Suppressor macrophage treated with lipopolysaccharide for 4 hours (primary cell): ENCODE measurements at regions not wholly inside any gene's neighbourhood (a gene's known extent, or its start where the extent isn't known, plus 50 kb on each side); places are given as distances from the start of the nearest gene placed in this dataset.
A peak's percentile ranks its signal among the peaks of the same experiment; 100 is the strongest.
"Not testable (repeated sequence)": the region's sequence is repeated elsewhere in the genome, so short reads cannot be mapped to it uniquely, and the experiment has no call there.

Source experiments
- DNase-seq: peaks from one replicate; pipeline ENCODE4 v3.0.0-alpha.2; 2020

DNA sequence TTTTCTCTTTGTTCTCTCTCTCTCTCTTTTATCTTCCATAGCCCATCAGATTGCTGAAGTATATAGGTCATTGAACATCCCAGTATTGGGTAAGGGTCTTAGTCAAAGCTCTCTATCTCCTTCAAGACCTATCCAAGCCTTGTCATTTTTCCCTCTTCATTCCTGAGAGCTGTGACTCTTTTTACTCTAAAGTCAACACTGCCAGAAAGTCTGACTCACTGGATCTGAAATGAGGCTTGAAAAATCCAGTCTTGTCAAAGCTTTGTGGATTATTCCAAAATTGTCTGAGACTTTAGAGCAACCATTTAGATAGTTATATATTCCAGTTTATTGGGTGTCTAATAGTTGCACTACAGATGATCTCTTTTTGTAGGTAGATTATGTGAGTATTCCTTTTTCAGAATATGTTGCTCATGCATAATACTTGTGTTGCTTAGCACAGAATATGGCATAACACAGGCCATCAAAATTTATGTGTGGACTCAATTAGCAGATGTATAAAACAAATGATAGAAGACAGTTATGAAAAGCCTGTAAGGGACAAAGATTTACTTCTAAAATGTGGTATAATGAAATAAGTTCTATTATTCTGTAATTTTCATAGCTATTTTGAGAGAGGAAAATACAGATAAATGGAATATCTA lies 389.3 kb upstream of the PCDH9 start:
- no peak for DNase-seq

DNA sequence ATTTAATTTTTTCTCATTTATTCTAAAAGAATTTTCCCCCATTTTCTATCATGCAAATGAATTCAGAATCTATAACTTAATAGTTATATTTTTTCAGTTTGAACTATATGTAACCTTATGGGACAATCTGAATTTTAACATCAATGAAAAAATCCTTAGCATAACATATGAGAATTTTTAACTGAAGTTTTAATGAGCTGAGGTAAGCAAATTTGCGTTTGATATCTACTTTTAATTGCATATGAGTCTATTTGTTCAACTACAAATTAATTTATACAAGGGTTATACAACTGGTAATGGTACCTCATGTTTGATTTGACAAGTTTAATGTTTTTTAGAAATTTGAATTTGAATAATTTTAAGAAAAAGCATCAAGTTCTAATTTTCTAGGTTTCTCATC lies 384.4 kb upstream of the PCDH9 start:
- no peak for DNase-seq

DNA sequence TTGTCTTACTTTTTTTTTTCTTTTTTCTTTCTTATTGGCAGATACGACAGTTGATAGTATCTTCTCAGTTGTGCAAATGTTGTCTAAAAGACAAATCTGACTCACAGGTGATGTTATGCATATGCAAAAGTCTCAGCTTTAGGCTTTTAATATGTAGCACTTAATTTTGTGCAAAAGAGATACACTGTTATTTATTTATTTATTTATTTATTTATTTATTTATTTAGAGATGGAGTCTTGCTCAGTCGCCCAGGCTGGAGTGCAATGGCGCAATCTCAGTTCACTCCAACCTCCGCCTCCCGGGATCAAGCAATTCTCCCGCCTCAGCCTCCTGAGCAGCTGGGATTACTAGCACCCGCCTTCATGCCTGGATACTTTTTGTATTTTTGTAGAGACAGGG lies 383.9 kb upstream of the PCDH9 start:
- DNase-seq: no peak

- no peak for DNase-seq
Observed at GRCh38 chr13:67588607-67589006, 358.5 kb upstream of the PCDH9 start.

- DNase-seq: no peak
Observed at GRCh38 chr13:67577361-67577760, 347.2 kb upstream of the PCDH9 start.

- no peak for DNase-seq
Observed at GRCh38 chr13:67574320-67575233, 344.4 kb upstream of the PCDH9 start.

- DNase-seq: no peak
Observed at GRCh38 chr13:67568205-67568604, 338.1 kb upstream of the PCDH9 start.

- no peak for DNase-seq
Observed at GRCh38 chr13:67557642-67558241, 327.6 kb upstream of the PCDH9 start.

DNA sequence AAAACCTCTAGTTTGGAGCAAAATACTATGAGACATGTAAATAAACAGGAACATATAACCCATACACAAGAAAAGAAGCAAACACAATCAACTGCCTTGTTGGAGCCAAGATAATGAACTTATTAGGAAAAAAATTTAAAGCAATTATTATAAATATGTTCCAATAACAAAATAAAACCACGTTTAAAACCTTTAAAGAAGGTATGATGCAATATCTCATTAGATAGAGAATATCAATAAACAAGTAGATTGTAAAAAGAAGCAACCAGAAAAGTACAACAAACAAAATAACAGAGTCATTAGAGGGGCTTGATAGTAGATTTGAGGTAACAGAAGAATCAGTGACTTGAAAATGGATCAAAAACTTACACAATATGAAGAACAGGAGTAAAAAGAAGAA lies 327.0 kb upstream of the PCDH9 start:
- DNase-seq: no peak

- no peak for DNase-seq
Observed at GRCh38 chr13:67554746-67555452, 324.8 kb upstream of the PCDH9 start.

- DNase-seq: no peak
Observed at GRCh38 chr13:67554286-67554685, 324.1 kb upstream of the PCDH9 start.

DNA sequence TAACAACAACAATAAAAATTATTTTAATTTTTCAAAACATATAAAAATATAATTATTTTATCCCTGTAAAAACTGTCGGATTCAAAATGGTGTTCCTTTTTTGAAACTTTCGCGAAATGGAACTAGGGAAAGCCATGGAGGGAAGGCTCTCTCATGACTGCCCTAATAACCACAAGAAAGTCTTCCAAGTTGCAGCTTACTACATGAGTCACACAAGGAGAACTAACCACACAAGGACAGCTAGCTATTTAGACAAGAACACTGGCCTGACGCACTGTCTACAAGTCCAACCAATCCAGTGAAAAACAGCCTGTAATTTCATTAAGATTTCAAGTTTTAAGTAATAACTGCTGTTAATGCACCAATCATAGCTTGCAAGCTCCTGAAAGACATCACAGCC lies 319.2 kb upstream of the PCDH9 start:
- no peak for DNase-seq

GRCh38 chr13:67538906-67539305 lies 308.8 kb upstream of the PCDH9 start:
- DNase-seq: no peak

DNA sequence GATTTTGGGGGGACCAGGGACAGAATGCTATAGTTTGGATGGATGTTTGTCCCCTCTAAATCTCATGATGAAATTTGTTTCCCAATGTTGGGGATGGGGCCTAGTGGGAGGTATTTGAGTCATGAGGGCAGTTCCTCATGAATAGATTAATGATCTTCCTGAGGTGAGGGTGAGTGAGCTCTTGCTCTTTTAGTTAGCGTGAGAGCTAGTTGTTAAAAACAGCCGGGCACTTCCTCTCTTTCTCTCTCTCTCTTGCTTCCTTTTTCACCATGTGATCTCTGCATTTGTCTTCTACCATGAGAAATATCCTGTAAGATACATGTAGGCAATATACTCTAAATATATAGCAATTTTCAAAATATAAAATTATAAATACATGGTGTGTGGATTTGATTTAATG lies 290.8 kb upstream of the PCDH9 start:
- peak; percentile 27 for DNase-seq

DNA sequence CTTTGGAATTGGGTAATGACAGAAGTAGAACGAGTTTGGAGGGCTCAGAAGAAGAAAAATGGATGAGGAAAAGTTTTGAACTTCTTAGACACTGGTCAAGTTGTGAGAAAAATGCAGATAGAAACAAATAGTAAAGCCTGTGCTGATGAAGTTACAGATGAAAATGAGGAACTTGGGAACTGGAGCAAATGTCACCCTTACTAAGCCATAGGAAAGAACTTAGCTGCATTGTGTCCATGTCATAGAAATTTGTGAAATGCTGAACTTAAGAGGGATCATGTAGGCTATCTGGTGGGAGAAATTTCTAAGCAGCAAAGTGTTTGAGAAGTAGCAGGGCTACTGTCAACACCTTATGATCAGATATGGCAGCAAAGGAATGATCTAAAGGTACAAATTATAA lies 289.2 kb upstream of the PCDH9 start:
- peak; percentile 35 for DNase-seq

GRCh38 chr13:67518785-67519184 lies 288.6 kb upstream of the PCDH9 start:
- no peak for DNase-seq

- peak; percentile 28 for DNase-seq
Observed at GRCh38 chr13:67515895-67516294, 285.8 kb upstream of the PCDH9 start.

- no peak for DNase-seq
Observed at GRCh38 chr13:67509018-67509417, 278.9 kb upstream of the PCDH9 start.

DNA sequence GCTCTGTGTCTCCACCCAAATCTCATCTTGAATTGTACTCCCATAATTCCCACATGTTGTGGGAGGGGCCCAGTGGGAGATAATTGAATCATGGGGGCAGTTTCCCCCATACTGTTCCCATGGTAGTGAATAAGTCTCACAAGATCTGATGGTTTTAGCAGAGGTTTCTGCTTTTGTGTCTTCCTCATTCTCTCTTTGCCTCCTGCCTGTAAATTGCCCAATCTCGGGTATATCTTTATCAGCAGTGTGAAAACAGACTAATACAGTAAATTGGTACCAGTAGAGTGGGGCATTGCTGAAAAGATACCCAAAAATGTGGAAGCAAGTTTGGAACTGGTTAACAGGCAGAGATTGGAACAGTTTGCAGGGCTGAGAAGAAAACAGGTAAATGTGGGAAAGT lies 278.1 kb upstream of the PCDH9 start:
- not testable (repeated sequence) for DNase-seq

- DNase-seq: no peak
Observed at GRCh38 chr13:67506407-67506806, 276.3 kb upstream of the PCDH9 start.

DNA sequence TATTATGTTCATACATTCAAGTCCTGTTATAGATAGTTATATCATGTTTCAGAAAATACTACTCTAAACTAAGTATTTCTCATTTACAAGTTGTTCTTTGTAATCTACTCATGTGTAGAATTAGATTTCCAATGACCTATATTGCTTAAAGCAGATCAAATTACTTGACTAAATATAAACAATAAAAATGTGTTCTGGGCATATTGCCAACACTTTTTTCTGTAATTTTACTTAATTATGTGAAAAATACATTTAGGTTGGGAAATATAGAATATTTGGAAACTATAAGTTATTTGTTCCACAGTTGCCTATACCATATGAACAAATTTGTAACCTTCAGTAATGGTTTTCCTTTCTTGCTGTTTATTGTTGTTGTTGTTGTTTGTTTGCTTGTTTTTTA lies 275.2 kb upstream of the PCDH9 start:
- DNase-seq: no peak

DNA sequence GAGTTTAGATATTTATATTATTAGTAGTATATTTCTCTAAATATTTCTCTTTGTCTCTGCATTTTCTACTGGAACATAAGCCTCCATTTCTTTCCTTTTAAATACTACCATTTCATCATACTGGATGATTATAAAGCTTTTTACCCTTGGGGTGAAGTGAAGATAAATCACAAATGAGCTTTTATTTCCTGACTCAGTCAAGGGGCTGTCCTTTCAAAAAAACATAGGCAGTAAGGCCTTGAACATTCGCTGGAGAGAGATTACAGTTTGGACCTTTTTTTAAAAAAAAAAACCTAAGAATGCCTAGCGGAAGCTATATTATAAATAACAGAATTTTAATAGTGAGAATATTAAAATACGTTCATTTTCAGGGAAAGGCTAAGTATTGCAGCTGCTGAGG lies 268.8 kb upstream of the PCDH9 start:
- no peak for DNase-seq

- peak; percentile 18 for DNase-seq
Observed at GRCh38 chr13:67493835-67494234, 263.7 kb upstream of the PCDH9 start.
